K562 (cell line): ENCODE measurements at regions not wholly inside any gene's neighbourhood (a gene's known extent, or its start where the extent isn't known, plus 50 kb on each side); places are given as distances from the start of the nearest gene placed in this dataset.

Source experiments
- ATAC-seq: fragments of 200-7000 bp; cut with Tn5 transposase; 3 replicates; pipeline ENCODE4 v1.9.1; 2020; ENCODE audit warnings: moderate library complexity
- BruUV-seq: library from RNA; stranded (reverse); fragments of 400-500 nt; replicated peaks from 2 replicates; lab custom pipeline; 2021; lab: Mats Ljungman, UMichigan
- CTCF ChIA-PET: fragments of 300-600 bp; formaldehyde crosslinking; extraction: SDS; loops from one replicate; lab custom pipeline; 2021; ENCODE audit warnings: low intra/inter-chr PET ratio; lab: Yijun Ruan, JAX
- POLR2A ChIA-PET: fragments of 300-600, 350-650 bp; sonication (Branson Sonifier 250); formaldehyde crosslinking; extraction: SDS; loops from one replicate; lab custom pipeline; 2021; ENCODE audit warnings: antibody characterized with exemption, inconsistent platforms; lab: Yijun Ruan, JAX
- DNase-seq, 4 experiments: peaks; one replicate each; pipeline versions ENCODE4 v3.0.0 to v3.0.0-alpha.2; 2011 to 2018; ENCODE audit warnings: low spot score in 3 of 4, mixed read lengths in 3 of 4; ENCODE audit errors: extremely low read depth in 1 of 4
- FAIRE-seq: peaks from 2 replicates; lab custom pipeline; 2011; peaks lifted over from hg19 to GRCh38; lab: Jason Lieb, UNC
- H2AFZ ChIP-seq: 2 replicates; pipeline ENCODE4 v1.6.0; 2011; ENCODE audit warnings: low read depth, low read length, control low read depth, inconsistent platforms
- H3K27ac ChIP-seq: fragments of 200-600 bp; 3 replicates; pipeline ENCODE4 v1.8.0; 2011; ENCODE audit warnings: low read depth, mild to moderate bottlenecking, control low read depth, inconsistent platforms, low read length, moderate library complexity, mixed read lengths; ENCODE audit errors: extremely low read depth
- H3K27me3 ChIP-seq, 2 experiments: fragments of 300-600 bp in 1 of 2; 2 replicates in 1 of 2; 3 replicates in 1 of 2; pipeline versions ENCODE4 v1.6.0 to v1.8.0; 2011; ENCODE audit warnings: inconsistent platforms in 2 of 2, low read length in 2 of 2, mild to moderate bottlenecking in 1 of 2, mixed read lengths in 1 of 2, moderate library complexity in 1 of 2; ENCODE audit not compliant: control insufficient read depth in 2 of 2, insufficient read depth in 2 of 2
- H3K36me3 ChIP-seq: fragments of 300-600 bp; 3 replicates; pipeline ENCODE4 v1.8.0; 2011; ENCODE audit warnings: mild to moderate bottlenecking, low read length, inconsistent platforms; ENCODE audit not compliant: control insufficient read depth, insufficient read depth
- H3K4me1 ChIP-seq, 2 experiments: fragments of 200-600 bp in 1 of 2; replicated peaks in 1 of 2; 2 replicates in 1 of 2; 3 replicates in 1 of 2; pipeline versions ENCODE4 v1.5.1 to v1.8.0; 2011; ENCODE audit warnings: inconsistent platforms in 2 of 2, low read length in 2 of 2, mild to moderate bottlenecking in 1 of 2, mixed read lengths in 1 of 2, moderate library complexity in 1 of 2; ENCODE audit not compliant: control insufficient read depth in 2 of 2, insufficient read depth in 2 of 2
- H3K4me2 ChIP-seq: 2 replicates; pipeline ENCODE4 v1.6.1; 2011; ENCODE audit warnings: low read length, control low read depth, inconsistent platforms, mixed read lengths; ENCODE audit not compliant: insufficient read depth
- H3K4me3 ChIP-seq: fragments of 200-600 bp; sonication (generic), shearing (Covaris generic); 2 replicates; pipeline ENCODE4 v1.5.1; 2016; ENCODE audit warnings: control low read depth, inconsistent platforms
- H3K79me2 ChIP-seq: fragments of 200-600 bp; 3 replicates; pipeline ENCODE4 v1.8.0; 2011; ENCODE audit warnings: low read length, inconsistent platforms; ENCODE audit not compliant: control insufficient read depth, insufficient read depth
- H3K9ac ChIP-seq, 2 experiments: 2 replicates each; pipeline versions ENCODE4 v1.6.0 to v1.6.1; 2011; ENCODE audit warnings: low read depth in 2 of 2, low read length in 2 of 2, control low read depth in 1 of 2, inconsistent platforms in 1 of 2, mild to moderate bottlenecking in 1 of 2, mixed read lengths in 1 of 2; ENCODE audit not compliant: insufficient read depth in 1 of 2
- H3K9me1 ChIP-seq: one replicate; pipeline ENCODE4 v1.6.0; 2011; ENCODE audit warnings: inconsistent platforms, mild to moderate bottlenecking, low read length, moderate library complexity; ENCODE audit not compliant: control insufficient read depth, insufficient read depth
- H3K9me3 ChIP-seq: replicated peaks from 2 replicates; pipeline ENCODE4 v1.5.1; 2011; ENCODE audit warnings: low read depth, low read length, inconsistent platforms; ENCODE audit not compliant: control insufficient read depth, insufficient read depth
- H4K20me1 ChIP-seq: replicated peaks from 2 replicates; pipeline ENCODE4 v1.6.1; 2011; ENCODE audit warnings: low read length, inconsistent platforms, mixed read lengths; ENCODE audit not compliant: control insufficient read depth, insufficient read depth
- C11orf30 ChIP-seq: fragments of 450-650 bp; IDR thresholded peaks from 2 replicates; pipeline ENCODE4 v1.6.1; 2016; ENCODE audit warnings: low read depth, mild to moderate bottlenecking
- ERF ChIP-seq: fragments of 450-650 bp; formaldehyde crosslinking; IDR thresholded peaks from 2 replicates; pipeline ENCODE4 v1.4.0; 2020; ENCODE audit warnings: mild to moderate bottlenecking, mixed read lengths
- GTF2A2 ChIP-seq: IDR thresholded peaks from 2 replicates; pipeline ENCODE4 v1.6.1; 2016; ENCODE audit warnings: mild to moderate bottlenecking, missing genetic modification characterization, missing compliant biosample characterization
- NFIX ChIP-seq: fragments of 250-450 bp; sonication (Bioruptor Pico); IDR thresholded peaks from 2 replicates; pipeline ENCODE4 v1.4.0; 2020; ENCODE audit warnings: low read depth, mild to moderate bottlenecking, moderate library complexity
- SMARCA5 ChIP-seq: fragments of 450-650 bp; IDR thresholded peaks from 2 replicates; pipeline ENCODE4 v1.6.1; 2016
- SMC3 ChIP-seq: conservative IDR thresholded peaks from 2 replicates; pipeline ENCODE4 v1.6.1; 2011; ENCODE audit warnings: low read depth, low read length, improper control_type of control experiment; ENCODE audit not compliant: insufficient read depth
- ZFP36 ChIP-seq: fragments of 150-350 bp; IDR thresholded peaks from 2 replicates; pipeline ENCODE4 v1.6.1; 2018; ENCODE audit warnings: low read length, low read depth; ENCODE audit not compliant: partially characterized antibody
- ZNF140 ChIP-seq: fragments of 250-450 bp; sonication (Bioruptor Pico); IDR thresholded peaks from 2 replicates; pipeline ENCODE4 v1.8.0; 2021; ENCODE audit warnings: moderate library complexity, mild to moderate bottlenecking, inconsistent platforms
- ZNF311 ChIP-seq: fragments of 250-450 bp; sonication (Bioruptor Pico); IDR thresholded peaks from 2 replicates; pipeline ENCODE4 v1.4.0; 2020; ENCODE audit warnings: mild to moderate bottlenecking, moderate library complexity
- ZNF431 ChIP-seq: sonication (generic); formaldehyde crosslinking; IDR thresholded peaks from 2 replicates; pipeline ENCODE4 v1.8.0; 2022; ENCODE audit warnings: mild to moderate bottlenecking, missing genetic modification reagents
- ZNF644 ChIP-seq: fragments of 200-800 bp; sonication (Bioruptor generic); IDR thresholded peaks from 2 replicates; pipeline ENCODE4 v1.6.1; 2016; ENCODE audit warnings: low read depth, missing genetic modification characterization, missing compliant biosample characterization
- WGBS: fragments of 100-300 bp; shearing (Covaris generic); methylation state at CpG from one replicate; pipeline ENCODE4 v1.1.6; 2016; ENCODE audit warnings: low coverage, mixed read lengths; ENCODE audit not compliant: insufficient coverage; ENCODE audit errors: missing lambda C conversion rate; 5-methylcytosine and 5-hydroxymethylcytosine counted together
- in situ Hi-C: fragments of 300-500 bp; cut with MboI; formaldehyde crosslinking; loops from 4 replicates; pipeline ENCODE4 v1.15.0; 2018; ENCODE audit warnings: inconsistent platforms, mixed read lengths
- intact Hi-C: fragments of 100-400 bp; cut with micrococcal nuclease; formaldehyde crosslinking; loops from 2 replicates; pipeline ENCODE4 v1.14.2; 2022
- TF ChIP-seq, protein P1 (sequence below): fragments of 250-450 bp; sonication (Bioruptor Pico); IDR thresholded peaks from 2 replicates; pipeline ENCODE4 v1.4.0; 2020; ENCODE audit warnings: mild to moderate bottlenecking, moderate library complexity
- TF ChIP-seq, protein P2 (sequence below), 3 experiments: fragments of 200-800 bp in 1 of 3; sonication (Bioruptor generic) in 1 of 3; sonication (generic) in 1 of 3; formaldehyde crosslinking in 1 of 3; IDR thresholded peaks; 2 replicates each; pipeline versions ENCODE4 v1.6.1 to v1.8.0; 2016 to 2022; ENCODE audit warnings: mild to moderate bottlenecking in 2 of 3, missing compliant biosample characterization in 2 of 3, missing genetic modification characterization in 2 of 3, missing genetic modification reagents in 1 of 3

GRCh38 chr6:54998576-54998975 is 152.0 kb downstream of the FAM83B start:
- Histone ChIP-seq H3K4me2 (no peak overlapping the region), H3K9me3 (no peaks in the 10 kb centered on the region), H3K4me3 (no peak overlapping the region), H3K27me3 (no peaks in the 10 kb centered on the region), H3K9me1 (no peaks in the 10 kb centered on the region), H3K9ac (no peak overlapping the region), H3K4me1 (no peaks in the 10 kb centered on the region), H4K20me1 (no peaks in the 10 kb centered on the region), H3K79me2 (no peaks in the 10 kb centered on the region), H3K27ac (no peak overlapping the region), H2AFZ (no peak overlapping the region), H3K36me3 (no peaks in the 10 kb centered on the region)
- ChIA-PET CTCF (no interaction called here), POLR2A (no interaction called here)
- FAIRE-seq (no peak), DNase-seq (no peak), ATAC-seq (no peak)
- BruUV-seq, result no TSS peak
- 0% methylated on average over 3 of the region's 3 CpGs for WGBS
- in situ Hi-C loops (no loop called here), intact Hi-C loops (no loop called here)
- TF ChIP-seq SMC3 (no peak), ZNF431 (no peak), ZNF311 (CRISPR knock-in tag) (no peak), ERF (CRISPR knock-in tag) (no peak), ZNF644 (tag) (no peak), GTF2A2 (tag) (no peak), ZFP36 (no peak), SMARCA5 (no peak), ZNF140 (no peak), NFIX (no peak), C11orf30 (no peak)
- TF ChIP-seq, protein P1, sequence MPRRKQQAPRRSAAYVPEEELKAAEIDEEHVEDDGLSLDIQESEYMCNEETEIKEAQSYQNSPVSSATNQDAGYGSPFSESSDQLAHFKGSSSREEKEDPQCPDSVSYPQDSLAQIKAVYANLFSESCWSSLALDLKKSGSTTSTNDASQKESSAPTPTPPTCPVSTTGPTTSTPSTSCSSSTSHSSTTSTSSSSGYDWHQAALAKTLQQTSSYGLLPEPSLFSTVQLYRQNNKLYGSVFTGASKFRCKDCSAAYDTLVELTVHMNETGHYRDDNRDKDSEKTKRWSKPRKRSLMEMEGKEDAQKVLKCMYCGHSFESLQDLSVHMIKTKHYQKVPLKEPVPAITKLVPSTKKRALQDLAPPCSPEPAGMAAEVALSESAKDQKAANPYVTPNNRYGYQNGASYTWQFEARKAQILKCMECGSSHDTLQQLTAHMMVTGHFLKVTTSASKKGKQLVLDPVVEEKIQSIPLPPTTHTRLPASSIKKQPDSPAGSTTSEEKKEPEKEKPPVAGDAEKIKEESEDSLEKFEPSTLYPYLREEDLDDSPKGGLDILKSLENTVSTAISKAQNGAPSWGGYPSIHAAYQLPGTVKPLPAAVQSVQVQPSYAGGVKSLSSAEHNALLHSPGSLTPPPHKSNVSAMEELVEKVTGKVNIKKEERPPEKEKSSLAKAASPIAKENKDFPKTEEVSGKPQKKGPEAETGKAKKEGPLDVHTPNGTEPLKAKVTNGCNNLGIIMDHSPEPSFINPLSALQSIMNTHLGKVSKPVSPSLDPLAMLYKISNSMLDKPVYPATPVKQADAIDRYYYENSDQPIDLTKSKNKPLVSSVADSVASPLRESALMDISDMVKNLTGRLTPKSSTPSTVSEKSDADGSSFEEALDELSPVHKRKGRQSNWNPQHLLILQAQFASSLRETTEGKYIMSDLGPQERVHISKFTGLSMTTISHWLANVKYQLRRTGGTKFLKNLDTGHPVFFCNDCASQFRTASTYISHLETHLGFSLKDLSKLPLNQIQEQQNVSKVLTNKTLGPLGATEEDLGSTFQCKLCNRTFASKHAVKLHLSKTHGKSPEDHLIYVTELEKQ (CRISPR knock-in tag), result no peak
- TF ChIP-seq, protein P2, sequence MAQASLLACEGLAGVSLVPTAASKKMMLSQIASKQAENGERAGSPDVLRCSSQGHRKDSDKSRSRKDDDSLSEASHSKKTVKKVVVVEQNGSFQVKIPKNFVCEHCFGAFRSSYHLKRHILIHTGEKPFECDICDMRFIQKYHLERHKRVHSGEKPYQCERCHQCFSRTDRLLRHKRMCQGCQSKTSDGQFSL (CRISPR knock-in tag; IDR thresholded peaks at IDR 0.05), result no peak
- TF ChIP-seq, protein P2 (tag; IDR thresholded peaks at IDR 0.05), result no peak
